ENCODE measurements at regions not wholly inside any gene's neighbourhood (a gene's known extent, or its start where the extent isn't known, plus 50 kb on each side); places are given as distances from the start of the nearest gene placed in this dataset.

DNA sequence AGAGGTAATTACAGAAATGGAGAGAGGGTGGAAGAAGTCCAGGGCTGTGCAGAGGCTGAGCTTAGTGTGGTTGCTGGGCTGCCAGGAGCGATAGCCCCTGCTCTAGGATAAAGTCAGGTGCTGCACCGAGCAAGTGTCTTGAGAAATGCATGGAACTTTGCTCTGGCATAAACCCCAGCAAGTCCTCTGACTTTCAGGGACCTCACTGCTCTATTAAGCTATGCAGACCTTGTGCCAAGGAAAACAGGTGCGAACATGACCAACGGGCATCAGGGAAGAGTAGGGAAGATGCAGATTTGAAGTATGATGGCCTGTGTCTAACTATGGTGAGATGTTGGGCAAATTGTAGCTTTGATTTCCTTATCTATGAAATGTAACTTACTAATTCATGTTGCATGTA lies 416.8 kb downstream of the NR2F2 start:
- DNase-seq, result no peak

DNA sequence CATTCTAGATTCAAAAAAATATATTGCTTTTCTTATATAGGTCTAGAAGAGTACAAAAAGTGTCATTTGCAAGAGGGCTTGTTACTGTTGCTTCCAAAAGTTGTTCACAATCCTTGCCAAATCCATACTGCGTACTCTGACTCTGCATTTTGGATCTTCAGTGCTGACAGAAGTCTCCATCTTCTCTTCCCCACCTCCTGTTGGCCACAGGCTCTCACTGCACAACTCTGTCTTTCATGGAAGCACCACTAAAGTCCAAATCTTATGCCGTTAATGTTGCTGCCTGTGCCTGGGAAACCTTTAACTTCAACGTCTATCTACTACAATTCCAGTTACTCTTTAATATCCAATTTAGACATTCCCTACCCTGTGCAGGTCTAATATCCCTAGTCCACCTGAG lies 419.9 kb downstream of the NR2F2 start:
- no peak for DNase-seq

GRCh38 chr15:96756146-96756545 lies 425.6 kb downstream of the NR2F2 start:
- DNase-seq, result no peak

- no peak for DNase-seq
Measured at GRCh38 chr15:96756656-96757055, 426.2 kb downstream of the NR2F2 start.

DNA sequence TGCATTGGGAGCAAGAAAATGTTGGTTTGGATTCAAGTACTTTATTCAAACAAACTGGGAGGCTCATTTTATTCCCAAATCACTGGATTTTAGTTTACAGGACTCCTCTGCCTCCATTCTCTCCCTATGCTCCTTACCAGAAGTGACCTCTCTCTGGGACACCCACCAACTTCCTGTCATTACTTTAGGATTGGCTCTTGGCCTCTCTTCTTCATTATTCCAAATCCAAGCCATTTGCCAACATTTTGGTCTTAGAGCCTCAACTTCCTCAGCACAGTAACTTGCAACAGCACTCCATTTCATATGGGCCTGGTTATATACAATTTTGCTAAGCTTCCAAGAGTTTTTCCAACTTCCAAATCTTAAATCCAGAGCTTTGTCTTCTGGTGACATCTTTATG lies 432.1 kb downstream of the NR2F2 start:
- DNase-seq, result no peak

- no peak for DNase-seq
Measured at GRCh38 chr15:96764501-96764900, 434.0 kb downstream of the NR2F2 start.

DNA sequence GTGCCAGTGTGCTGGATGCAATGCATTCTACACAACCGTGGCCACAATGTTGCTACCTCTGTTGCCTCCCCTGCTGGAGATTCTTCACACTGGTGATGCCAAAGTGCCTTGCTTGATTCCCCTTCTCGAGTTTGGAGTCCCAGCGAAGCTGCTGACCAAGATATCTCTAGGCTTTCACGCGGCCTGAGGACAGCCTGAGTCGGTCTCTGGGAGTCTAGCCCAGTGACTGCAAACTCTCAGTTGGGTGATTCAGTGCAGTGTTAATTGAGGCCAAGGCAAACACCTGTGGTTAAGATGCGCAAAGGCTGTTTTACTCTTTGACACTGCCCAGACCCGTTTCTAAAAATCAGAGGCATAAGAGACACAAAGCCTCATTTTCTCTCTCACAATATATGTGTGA lies 434.4 kb downstream of the NR2F2 start:
- DNase-seq, result no peak

GRCh38 chr15:96766366-96766765 lies 435.9 kb downstream of the NR2F2 start:
- DNase-seq, result no peak

GRCh38 chr15:96767703-96768434 lies 437.4 kb downstream of the NR2F2 start:
- no peak for DNase-seq

DNA sequence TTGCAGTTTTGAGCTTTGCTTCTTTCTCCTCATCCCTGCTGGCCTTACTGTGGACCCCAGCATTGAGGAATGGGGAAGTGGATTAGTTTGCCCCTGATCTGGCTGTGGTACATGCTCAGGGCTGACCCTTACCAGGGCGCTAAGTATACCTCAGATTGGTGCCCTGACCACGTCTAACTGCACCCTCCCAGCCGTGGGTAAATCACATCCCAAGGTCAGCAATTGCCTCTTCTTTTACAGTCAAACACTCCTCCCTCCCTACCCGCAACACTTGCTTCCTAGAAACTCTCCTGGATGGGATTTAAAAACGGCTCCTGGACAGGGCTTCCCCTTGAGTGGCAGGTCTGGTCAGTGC lies 437.9 kb downstream of the NR2F2 start:
- DNase-seq, result no peak

DNA sequence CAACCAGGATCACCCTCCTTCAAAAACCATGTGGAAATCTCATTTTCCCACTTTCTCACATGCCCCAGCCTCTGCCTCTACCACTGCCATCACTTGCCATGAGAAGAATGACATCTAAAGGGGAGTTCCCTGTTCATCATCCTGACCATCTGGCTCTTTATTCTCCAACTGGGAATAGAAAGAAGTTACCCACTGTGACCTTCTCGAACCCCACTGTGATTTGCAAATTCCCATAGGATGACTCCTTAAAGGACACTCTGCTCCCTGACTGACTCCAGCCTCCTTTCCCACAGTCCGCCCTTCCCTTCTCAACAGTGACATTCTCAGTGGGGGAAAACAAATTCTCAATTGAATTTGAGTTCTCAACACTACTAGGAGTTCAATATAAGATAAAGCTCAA lies 440.5 kb downstream of the NR2F2 start:
- no peak for DNase-seq

DNA sequence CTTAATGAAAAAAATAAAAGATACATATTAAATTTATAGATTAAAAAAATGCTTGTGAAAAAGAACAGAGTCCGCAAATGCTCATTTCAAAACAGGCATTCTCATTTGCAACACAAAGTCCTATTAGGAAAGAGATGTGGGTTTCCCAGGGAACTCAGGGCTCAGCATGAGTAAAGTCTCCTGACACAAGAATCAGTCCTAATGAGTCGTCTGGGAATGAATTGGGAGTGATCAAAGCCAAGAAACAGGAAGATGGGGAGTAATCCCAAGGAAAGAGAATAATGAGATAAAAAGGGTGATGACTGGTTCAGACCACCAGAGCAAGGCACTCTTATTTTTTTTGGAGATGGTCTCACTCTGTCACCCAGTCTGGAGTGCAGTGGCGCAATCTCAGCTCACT lies 443.7 kb downstream of the NR2F2 start:
- no peak for DNase-seq

DNA sequence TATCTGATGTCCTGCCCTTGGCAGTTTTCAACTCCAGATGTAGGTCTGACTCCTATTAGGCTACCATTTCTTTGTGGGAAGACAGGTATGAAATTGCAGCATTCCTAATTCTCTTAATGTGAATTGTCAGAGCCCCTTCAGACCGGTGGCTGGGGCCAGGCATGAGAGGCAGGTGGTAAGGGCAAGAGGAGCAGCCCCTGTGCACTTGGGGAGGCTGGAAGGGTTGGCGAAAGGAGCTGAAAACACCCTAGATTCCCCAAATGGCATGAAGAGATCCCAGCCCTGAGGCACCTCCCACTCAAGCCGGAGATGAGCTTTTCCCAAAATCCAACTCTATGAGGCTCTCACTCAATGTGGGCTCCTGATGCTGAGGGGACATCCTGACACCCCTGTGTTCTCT lies 453.2 kb downstream of the NR2F2 start:
- DNase-seq, result no peak

DNA sequence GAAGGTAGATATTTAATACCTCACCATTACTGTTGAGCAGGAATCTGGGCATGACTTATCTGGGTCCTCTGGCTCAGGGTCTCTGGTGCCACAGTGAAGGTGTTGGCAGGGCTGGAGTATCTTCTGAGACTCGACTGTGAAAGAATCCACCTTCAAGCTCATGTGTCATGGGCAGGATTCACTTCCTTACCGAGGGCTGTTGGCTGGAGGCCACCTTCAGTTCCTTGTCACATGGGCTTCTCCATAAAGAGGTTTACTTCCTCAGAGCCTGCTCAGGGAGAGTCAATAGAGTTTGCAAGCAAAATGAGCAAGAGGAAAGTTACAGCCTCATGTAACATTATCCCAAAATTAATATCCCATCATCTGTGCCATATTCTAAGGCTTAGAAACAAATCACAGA lies 459.5 kb downstream of the NR2F2 start:
- DNase-seq, result no peak

- no peak for DNase-seq
Measured at GRCh38 chr15:96792216-96792615, 461.7 kb downstream of the NR2F2 start.

DNA sequence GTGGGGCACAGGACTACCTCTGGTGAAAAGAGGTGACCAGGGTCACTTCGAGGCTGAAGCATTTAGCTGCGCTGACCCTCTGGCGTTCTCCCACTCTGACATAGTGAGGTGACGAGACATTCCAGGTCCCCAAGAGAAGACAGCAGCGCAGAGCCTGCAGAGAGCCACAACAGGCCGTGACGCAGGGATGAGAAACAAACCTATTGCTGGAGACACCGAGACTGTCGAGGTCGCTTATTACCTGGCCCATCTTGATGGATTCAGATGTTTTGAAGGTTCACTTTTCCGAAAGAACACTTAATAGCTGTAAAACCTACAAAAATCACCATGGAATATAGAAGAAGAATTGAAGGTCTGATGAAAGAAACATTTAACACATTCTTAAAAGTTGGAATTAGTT lies 466.3 kb downstream of the NR2F2 start:
- DNase-seq, result no peak

DNA sequence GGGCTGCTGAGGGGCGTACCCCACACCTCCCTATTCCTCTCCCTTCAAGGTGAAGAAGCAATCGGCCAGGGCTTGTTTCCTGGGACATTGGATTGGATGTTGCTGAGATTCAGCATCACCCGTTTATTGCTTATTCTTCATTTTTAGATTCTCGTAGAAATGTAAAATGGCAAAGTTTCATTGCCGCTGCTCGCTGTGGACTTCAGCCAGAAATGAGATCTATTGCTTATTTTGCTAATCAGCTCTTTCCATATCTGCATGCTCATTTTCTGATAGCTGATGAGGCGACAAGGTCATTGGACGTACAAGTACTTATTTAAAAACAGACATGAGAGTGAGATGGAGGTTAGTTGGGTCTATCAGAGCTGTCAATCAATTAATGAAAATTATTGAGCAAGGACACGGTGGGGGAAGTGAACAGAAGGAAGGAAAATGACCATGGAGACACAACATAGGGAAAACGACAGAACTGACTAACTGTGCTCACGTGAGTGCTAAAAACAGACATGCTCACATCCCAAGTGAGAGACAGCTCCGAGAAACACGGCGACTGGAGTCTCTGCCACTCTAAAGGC lies 471.2 kb downstream of the NR2F2 start:
- DNase-seq, result no peak

GRCh38 chr15:96802611-96803255 lies 472.2 kb downstream of the NR2F2 start:
- DNase-seq, result no peak

GRCh38 chr15:96804754-96805153 lies 474.3 kb downstream of the NR2F2 start:
- DNase-seq, result no peak

DNA sequence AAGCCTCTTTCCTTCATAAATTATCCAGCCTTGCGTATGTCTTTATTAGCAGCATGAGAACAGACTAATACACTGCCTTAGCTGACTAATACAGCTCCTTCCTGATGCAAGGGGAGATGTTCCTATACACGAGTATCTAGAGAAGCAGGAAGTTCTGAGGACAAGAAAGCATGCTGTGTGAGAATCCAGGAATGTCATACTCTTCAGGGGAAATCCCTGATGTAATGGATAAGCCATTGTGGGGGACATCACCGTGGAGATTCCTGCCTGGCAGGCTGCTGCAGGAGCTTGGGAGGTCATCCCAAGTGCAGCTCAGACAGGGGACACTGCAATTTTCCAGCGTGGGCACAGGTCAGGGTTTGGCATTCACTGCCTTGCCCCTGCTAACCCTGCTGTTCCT lies 476.9 kb downstream of the NR2F2 start:
- no peak for DNase-seq

- no peak for DNase-seq
Measured at GRCh38 chr15:96817900-96818299, 487.4 kb downstream of the NR2F2 start.

- no peak for DNase-seq
Measured at GRCh38 chr15:96818861-96819260, 488.4 kb downstream of the NR2F2 start.

- DNase-seq, result no peak
Measured at GRCh38 chr15:96827981-96828380, 497.5 kb downstream of the NR2F2 start.

- no peak for DNase-seq
Measured at GRCh38 chr15:96837241-96837970, 506.9 kb downstream of the NR2F2 start.

Measured in DMS 273 treated with DMSO at 0.1 percent for 48 hours (cell line).